ENCODE measurements at regions not wholly inside any gene's neighbourhood (a gene's known extent, or its start where the extent isn't known, plus 50 kb on each side); places are given as distances from the start of the nearest gene placed in this dataset.

DNA sequence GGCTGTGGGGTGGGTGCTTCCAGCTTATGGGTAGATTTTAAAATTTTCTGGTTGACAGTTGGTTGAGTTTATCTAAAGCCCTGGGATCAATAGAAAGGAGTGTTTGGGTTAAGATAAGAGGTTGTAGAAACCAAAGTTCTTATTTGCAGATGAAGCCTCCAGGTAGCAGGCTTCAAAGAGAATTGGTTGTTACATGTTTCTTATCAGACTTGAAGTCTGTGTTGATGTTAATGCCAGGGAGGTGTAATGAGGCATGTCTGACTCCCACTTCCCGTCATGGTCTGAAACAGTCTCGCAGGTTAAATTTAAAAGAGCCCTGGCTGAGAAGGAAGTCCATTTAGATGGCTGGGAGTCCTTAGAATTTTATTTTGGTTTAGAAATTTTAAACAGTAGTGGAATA, 165.2 kb upstream of the TMEM72 start:
- TF ChIP-seq OSR1 (CRISPR knock-in tag; IDR thresholded peaks at IDR 0.05), result no peak

DNA sequence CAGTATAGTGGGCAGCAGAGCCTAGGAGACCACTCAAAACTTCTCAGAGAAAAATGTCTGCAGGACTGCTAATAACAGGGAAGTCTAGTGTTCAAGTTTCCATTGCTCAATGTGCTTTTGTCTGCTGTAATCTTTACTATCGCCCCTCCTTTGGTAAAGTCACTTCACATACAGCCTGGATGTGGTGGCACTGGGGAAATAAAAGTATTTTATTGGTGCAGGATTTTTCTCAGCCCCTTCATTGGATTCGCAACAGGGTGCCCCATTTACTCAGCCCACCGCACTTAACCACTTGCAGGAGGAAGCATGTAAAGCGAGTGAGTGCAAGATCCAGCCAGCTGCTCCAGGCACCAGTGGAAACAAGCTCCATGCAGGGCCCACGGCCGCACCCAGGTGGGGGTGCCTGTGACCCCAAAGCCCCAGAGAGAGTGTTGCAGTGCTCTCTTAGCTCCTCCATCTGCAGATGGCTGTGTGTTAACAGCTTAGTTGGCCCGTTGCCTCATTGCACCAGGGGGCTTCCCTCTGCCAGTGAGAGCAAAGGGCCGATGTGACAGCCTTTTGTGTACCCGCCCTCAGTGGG, 163.5 kb upstream of the TMEM72 start:
- TF ChIP-seq PPARA (CRISPR knock-in tag; IDR thresholded peaks at IDR 0.05; ENCODE audit: borderline replicate concordance) (no peak), TOX (CRISPR knock-in tag; IDR thresholded peaks at IDR 0.05; ENCODE audit: borderline replicate concordance) (no peak), ARNTL (CRISPR knock-in tag; IDR thresholded peaks at IDR 0.05; ENCODE audit: borderline replicate concordance, low read depth) (no peak), BACH2 (CRISPR knock-in tag; IDR thresholded peaks at IDR 0.05; ENCODE audit: borderline replicate concordance) (no peak), ZFP3 (CRISPR knock-in tag; IDR thresholded peaks at IDR 0.05) (no peak), GLIS3 (CRISPR knock-in tag; IDR thresholded peaks at IDR 0.05) (no peak), TCF4 (CRISPR knock-in tag; IDR thresholded peaks at IDR 0.05; ENCODE audit: borderline replicate concordance) (no peak), ZNF565 (CRISPR knock-in tag; conservative IDR thresholded peaks at IDR 0.05; ENCODE audit: low read depth) (no peak), ESRRG (CRISPR knock-in tag; IDR thresholded peaks at IDR 0.05) (no peak), ISL1 (CRISPR knock-in tag; IDR thresholded peaks at IDR 0.05) (no peak)
- TF ChIP-seq, protein P1, sequence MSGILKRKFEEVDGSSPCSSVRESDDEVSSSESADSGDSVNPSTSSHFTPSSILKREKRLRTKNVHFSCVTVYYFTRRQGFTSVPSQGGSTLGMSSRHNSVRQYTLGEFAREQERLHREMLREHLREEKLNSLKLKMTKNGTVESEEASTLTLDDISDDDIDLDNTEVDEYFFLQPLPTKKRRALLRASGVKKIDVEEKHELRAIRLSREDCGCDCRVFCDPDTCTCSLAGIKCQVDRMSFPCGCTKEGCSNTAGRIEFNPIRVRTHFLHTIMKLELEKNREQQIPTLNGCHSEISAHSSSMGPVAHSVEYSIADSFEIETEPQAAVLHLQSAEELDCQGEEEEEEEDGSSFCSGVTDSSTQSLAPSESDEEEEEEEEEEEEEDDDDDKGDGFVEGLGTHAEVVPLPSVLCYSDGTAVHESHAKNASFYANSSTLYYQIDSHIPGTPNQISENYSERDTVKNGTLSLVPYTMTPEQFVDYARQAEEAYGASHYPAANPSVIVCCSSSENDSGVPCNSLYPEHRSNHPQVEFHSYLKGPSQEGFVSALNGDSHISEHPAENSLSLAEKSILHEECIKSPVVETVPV (CRISPR knock-in tag; IDR thresholded peaks at IDR 0.05), result no peak
- TF ChIP-seq, protein P2, sequence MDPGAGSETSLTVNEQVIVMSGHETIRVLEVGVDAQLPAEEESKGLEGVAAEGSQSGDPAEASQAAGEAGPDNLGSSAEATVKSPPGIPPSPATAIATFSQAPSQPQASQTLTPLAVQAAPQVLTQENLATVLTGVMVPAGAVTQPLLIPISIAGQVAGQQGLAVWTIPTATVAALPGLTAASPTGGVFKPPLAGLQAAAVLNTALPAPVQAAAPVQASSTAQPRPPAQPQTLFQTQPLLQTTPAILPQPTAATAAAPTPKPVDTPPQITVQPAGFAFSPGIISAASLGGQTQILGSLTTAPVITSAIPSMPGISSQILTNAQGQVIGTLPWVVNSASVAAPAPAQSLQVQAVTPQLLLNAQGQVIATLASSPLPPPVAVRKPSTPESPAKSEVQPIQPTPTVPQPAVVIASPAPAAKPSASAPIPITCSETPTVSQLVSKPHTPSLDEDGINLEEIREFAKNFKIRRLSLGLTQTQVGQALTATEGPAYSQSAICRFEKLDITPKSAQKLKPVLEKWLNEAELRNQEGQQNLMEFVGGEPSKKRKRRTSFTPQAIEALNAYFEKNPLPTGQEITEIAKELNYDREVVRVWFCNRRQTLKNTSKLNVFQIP (CRISPR knock-in tag; IDR thresholded peaks at IDR 0.05; ENCODE audit: borderline replicate concordance, low read depth), result no peak
- ATAC-seq, result no peak

More for the DNA sequence above, 165.2 kb upstream of the TMEM72 start:
- no peak for ATAC-seq

DNA sequence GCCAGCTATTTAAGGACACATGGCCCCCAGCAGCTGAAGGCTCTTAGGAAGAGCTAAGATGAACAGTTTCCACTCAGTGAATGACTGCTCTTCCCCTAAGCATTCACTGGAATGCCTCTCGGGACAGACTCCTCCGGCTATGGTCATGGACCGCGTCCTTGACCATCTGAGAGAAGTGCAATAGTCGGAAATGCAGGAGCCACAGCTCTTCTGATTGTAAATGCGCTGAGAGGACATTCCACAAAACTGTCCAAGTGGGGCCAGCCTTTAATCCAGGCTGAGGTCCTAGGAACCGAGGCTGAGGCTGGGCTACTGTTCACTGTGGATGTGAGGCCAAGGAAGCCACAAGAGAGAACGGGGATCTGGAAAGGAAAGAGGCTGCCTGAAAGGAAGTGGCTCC, 162.0 kb upstream of the TMEM72 start:
- ATAC-seq, result no peak
- TF ChIP-seq, protein P3, sequence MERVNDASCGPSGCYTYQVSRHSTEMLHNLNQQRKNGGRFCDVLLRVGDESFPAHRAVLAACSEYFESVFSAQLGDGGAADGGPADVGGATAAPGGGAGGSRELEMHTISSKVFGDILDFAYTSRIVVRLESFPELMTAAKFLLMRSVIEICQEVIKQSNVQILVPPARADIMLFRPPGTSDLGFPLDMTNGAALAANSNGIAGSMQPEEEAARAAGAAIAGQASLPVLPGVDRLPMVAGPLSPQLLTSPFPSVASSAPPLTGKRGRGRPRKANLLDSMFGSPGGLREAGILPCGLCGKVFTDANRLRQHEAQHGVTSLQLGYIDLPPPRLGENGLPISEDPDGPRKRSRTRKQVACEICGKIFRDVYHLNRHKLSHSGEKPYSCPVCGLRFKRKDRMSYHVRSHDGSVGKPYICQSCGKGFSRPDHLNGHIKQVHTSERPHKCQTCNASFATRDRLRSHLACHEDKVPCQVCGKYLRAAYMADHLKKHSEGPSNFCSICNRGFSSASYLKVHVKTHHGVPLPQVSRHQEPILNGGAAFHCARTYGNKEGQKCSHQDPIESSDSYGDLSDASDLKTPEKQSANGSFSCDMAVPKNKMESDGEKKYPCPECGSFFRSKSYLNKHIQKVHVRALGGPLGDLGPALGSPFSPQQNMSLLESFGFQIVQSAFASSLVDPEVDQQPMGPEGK (CRISPR knock-in tag; IDR thresholded peaks at IDR 0.05; ENCODE audit: borderline replicate concordance), result no peak
- no peak for TF ChIP-seq OSR1 (CRISPR knock-in tag; IDR thresholded peaks at IDR 0.05)

DNA sequence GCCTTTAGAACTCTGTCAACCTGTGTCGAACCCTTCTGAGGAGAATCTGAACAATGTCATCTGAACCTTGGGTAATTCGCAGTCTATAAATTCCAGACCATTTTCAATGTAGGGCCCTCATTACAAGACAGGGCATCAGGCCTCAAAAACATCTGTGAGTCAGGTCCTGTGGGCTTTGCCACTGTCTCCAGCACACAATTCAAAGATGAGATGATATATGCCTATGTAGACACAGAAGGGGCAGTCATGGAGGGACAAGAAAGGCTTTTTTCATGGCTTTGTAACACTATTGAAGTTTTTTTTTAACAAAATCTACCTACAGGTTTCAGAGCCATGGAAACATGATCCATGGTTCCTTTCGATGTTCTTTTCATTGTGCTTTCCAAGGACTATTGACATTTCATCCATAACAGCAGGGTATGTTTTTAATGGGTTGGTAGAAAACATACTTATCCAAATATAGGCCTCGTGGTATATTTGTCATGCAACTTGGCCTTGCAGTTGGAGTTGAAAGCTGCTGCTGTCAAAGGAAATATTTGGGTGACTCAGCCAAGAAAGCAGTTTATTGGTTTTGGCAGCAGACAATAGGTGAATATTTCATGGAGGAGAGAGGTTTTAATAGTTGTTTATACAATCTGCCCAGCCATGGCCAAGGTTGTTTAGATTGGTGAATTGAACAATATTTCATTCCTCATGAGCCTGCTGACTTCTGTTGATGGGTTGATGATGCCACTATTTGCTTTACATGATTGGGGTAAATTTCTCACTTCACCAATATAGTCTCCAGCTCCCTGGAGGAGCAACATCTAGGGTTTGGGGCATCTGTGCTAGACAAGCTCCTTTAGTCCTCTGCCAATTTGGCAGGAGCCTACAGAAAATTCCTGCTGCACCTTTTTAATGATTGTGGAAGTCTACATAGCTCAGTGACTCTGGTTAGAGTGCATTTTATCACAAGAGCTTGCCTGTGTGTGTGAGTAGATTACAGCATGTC, 158.4 kb upstream of the TMEM72 start:
- ATAC-seq, result no peak
- TF ChIP-seq, protein P3 (CRISPR knock-in tag; IDR thresholded peaks at IDR 0.05; ENCODE audit: borderline replicate concordance), result no peak
- TF ChIP-seq, protein P1 (CRISPR knock-in tag; IDR thresholded peaks at IDR 0.05), result no peak
- no peak for TF ChIP-seq ARNTL (CRISPR knock-in tag; IDR thresholded peaks at IDR 0.05; ENCODE audit: borderline replicate concordance, low read depth)
- no peak for TF ChIP-seq ZC3H10 (CRISPR knock-in tag; IDR thresholded peaks at IDR 0.05)
- no peak for TF ChIP-seq OSR1 (CRISPR knock-in tag; IDR thresholded peaks at IDR 0.05)
- no peak for TF ChIP-seq SNAI2 (CRISPR knock-in tag; IDR thresholded peaks at IDR 0.05)
- no peak for TF ChIP-seq BACH2 (CRISPR knock-in tag; IDR thresholded peaks at IDR 0.05; ENCODE audit: borderline replicate concordance)
- no peak for TF ChIP-seq GLIS3 (CRISPR knock-in tag; IDR thresholded peaks at IDR 0.05)
- TF ChIP-seq ZFP30 (CRISPR knock-in tag; IDR thresholded peaks at IDR 0.05), result no peak
- no peak for TF ChIP-seq ZFP3 (CRISPR knock-in tag; IDR thresholded peaks at IDR 0.05)
- TF ChIP-seq, protein P4, sequence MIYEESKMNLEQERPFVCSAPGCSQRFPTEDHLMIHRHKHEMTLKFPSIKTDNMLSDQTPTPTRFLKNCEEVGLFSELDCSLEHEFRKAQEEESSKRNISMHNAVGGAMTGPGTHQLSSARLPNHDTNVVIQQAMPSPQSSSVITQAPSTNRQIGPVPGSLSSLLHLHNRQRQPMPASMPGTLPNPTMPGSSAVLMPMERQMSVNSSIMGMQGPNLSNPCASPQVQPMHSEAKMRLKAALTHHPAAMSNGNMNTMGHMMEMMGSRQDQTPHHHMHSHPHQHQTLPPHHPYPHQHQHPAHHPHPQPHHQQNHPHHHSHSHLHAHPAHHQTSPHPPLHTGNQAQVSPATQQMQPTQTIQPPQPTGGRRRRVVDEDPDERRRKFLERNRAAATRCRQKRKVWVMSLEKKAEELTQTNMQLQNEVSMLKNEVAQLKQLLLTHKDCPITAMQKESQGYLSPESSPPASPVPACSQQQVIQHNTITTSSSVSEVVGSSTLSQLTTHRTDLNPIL (CRISPR knock-in tag; IDR thresholded peaks at IDR 0.05; ENCODE audit: low read depth), result no peak
- TF ChIP-seq RARB (CRISPR knock-in tag; IDR thresholded peaks at IDR 0.05), result no peak
- TF ChIP-seq ISL1 (CRISPR knock-in tag; IDR thresholded peaks at IDR 0.05), result no peak
- TF ChIP-seq CSDC2 (CRISPR knock-in tag; IDR thresholded peaks at IDR 0.05), result no peak
- no peak for TF ChIP-seq ZNF8 (CRISPR knock-in tag; IDR thresholded peaks at IDR 0.05)
- no peak for TF ChIP-seq ZNF70 (CRISPR knock-in tag; IDR thresholded peaks at IDR 0.05)

Measured in SK-N-SH treated with all-trans-retinoic acid at 6 μM for 48 hours (cell line).